HG02759 (cell line): ENCODE measurements at regions not wholly inside any gene's neighbourhood (a gene's known extent, or its start where the extent isn't known, plus 50 kb on each side); places are given as distances from the start of the nearest gene placed in this dataset.

ENCODE experiments used
- ATAC-seq: cut with Tn5 transposase; IDR thresholded peaks from one replicate; pipeline ENCODE4 v1.9.1; 2021; ENCODE audit warnings: mild to moderate bottlenecking, moderate library complexity; ENCODE audit not compliant: unreplicated experiment

- no peak for ATAC-seq
Observed at GRCh38 chr16:87075319-87075860, 241.8 kb downstream of the C16orf95 start.

GRCh38 chr16:87076331-87076949, 240.8 kb downstream of the C16orf95 start:
- ATAC-seq = no peak

GRCh38 chr16:87076950-87077749, 240.0 kb downstream of the C16orf95 start:
- ATAC-seq = peak; percentile 54

- no peak for ATAC-seq
Observed at GRCh38 chr16:87077750-87078127, 239.5 kb downstream of the C16orf95 start.

GRCh38 chr16:87080571-87081167, 236.5 kb downstream of the C16orf95 start:
- ATAC-seq = no peak

- ATAC-seq = no peak
Observed at GRCh38 chr16:87085441-87085840, 231.8 kb downstream of the C16orf95 start.

- no peak for ATAC-seq
Observed at GRCh38 chr16:87086156-87086555, 231.0 kb downstream of the C16orf95 start.

- no peak for ATAC-seq
Observed at GRCh38 chr16:87086575-87086974, 230.6 kb downstream of the C16orf95 start.

GRCh38 chr16:87092958-87093357, 224.2 kb downstream of the C16orf95 start:
- ATAC-seq = no peak

GRCh38 chr16:87093804-87094555, 223.2 kb downstream of the C16orf95 start:
- ATAC-seq = no peak

- ATAC-seq = no peak
Observed at GRCh38 chr16:87094556-87094865, 222.7 kb downstream of the C16orf95 start.

- ATAC-seq = no peak
Observed at GRCh38 chr16:87095271-87095670, 221.9 kb downstream of the C16orf95 start.

GRCh38 chr16:87096746-87097333, 220.4 kb downstream of the C16orf95 start:
- no peak for ATAC-seq

GRCh38 chr16:87098361-87098760, 218.8 kb downstream of the C16orf95 start:
- no peak for ATAC-seq

- no peak for ATAC-seq
Observed at GRCh38 chr16:87098976-87099720, 218.0 kb downstream of the C16orf95 start.

GRCh38 chr16:87100306-87101058, 216.7 kb downstream of the C16orf95 start:
- no peak for ATAC-seq

- no peak for ATAC-seq
Observed at GRCh38 chr16:87101903-87102302, 215.3 kb downstream of the C16orf95 start.

GRCh38 chr16:87107201-87107600, 210.0 kb downstream of the C16orf95 start:
- no peak for ATAC-seq

- ATAC-seq = no peak
Observed at GRCh38 chr16:87108278-87108677, 208.9 kb downstream of the C16orf95 start.
